ENCODE measurements at regions not wholly inside any gene's neighbourhood (a gene's known extent, or its start where the extent isn't known, plus 50 kb on each side); places are given as distances from the start of the nearest gene placed in this dataset.

DNA sequence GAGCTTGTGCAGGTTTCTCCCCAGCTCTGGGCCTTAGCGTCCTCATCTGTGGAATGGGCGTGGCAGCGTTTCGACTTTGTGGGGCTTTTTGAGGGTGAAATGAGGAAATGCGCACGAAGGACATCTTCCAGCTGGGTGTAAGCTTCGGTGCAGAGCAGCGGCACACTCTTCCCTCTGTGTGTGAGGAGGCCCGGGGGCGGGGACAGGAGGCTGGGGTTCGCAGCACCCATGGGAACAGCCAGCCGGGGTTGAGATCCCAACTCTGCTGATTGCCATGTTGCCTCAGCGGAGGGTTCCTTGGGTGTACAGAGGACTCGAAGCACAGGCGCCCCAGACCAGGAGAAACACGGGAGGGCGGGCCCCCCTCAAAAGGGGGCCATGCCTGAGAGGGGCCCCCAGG, 265.6 kb downstream of the NSG2 start:
- DNase-seq: no peak

- DNase-seq: peak; percentile 38 to 88 (median 73)
These were observed 266.2 kb downstream of the NSG2 start for GRCh38 chr5:174311531-174312269.

DNA sequence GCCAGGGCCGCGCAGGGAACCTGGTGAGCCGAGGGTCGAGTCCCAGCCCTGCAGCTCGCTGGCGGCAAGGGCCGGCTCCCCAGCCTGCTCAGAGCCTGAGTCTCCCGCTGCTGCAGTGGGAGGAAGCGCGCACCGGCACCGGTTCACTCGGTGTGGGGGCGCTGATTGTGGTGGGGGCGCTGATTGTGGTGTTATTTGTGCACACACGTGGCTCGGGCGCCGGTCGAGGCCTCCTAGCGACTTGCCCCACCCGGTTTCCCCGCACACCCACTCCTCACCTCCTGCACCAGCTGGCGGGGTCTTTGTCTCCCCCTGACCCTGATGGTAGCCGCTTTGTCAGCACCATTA, 266.7 kb downstream of the NSG2 start:
- no peak for DNase-seq

GRCh38 chr5:174312641-174313040, 267.1 kb downstream of the NSG2 start:
- no peak for DNase-seq

GRCh38 chr5:174313615-174314014, 268.1 kb downstream of the NSG2 start:
- DNase-seq: no peak

DNA sequence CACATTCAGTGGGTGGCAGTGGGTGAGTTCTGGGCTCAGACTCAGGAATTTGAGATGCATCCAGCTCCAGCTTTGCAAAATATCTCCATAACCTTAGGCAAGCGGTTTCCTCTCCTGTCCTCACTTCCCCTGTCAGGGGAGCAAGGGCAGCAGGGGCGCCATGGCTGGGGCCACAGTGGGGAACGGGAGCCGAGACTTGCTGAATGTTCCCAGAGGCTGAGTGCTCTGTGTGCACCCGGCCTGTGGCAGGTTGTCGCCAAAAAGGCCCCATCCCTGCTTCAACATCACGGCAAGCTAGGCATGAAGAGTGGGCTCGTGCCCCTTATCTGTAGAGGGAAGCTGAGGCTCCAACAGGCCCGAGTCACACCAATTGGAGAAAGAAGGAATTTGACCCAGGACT, 268.8 kb downstream of the NSG2 start:
- no peak for DNase-seq

DNA sequence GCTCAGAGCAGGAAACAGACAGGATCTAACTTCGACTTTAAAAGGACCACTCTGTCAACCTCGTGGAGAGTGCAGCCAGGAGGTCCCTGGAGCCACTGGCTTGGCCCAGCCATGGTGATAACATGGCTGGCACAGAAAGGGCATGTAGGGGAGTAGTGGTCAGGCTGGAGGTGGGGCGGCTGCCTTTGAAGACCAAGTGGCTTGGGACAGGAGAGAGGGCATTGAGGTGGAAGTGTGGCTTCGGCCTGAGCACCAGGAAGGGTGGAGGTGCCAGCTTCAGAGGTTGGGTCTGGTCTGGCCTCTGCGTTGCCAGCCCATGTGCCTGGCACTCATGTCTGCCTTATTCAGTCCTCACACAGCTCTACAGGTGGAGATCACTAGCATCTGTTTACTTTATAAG, 270.0 kb downstream of the NSG2 start:
- no peak for DNase-seq

- DNase-seq: no peak
These were observed 270.4 kb downstream of the NSG2 start for GRCh38 chr5:174315871-174316270.

- no peak for DNase-seq
These were observed 270.8 kb downstream of the NSG2 start for GRCh38 chr5:174316326-174316725.

DNA sequence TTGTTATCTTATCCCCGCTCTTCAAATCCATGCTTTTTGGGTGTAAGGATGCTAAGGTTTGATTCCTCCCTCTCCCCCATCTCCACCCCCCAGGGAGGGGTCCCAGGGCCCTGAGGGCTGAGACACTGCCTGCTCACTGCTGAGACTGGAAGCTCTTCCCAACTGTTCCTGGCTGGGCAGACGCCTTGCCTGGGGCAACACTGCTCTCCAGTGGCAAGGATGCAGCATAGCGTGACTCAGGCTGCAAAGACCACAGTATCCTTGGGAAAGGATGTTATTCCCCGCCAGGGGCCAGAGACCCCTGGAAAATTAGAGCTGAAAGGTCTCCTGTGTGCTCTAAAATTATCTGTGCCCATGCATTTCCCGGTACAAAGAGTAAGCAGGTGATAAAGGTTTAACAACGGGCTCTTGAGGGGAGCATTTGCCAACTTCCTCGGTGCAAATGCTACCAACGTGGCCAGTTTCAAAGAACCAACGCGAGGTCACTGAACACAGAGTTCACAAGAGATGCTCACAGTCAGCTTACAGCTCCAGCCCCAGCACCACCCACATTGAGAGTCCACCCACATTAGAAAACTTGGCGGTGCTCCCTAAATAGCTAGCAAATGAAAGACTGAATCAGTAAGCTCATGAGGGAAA, 271.9 kb downstream of the NSG2 start:
- DNase-seq: peak; percentile 34 to 65 (median 47)

- DNase-seq: no peak
These were observed 273.1 kb downstream of the NSG2 start for GRCh38 chr5:174318578-174318977.

DNA sequence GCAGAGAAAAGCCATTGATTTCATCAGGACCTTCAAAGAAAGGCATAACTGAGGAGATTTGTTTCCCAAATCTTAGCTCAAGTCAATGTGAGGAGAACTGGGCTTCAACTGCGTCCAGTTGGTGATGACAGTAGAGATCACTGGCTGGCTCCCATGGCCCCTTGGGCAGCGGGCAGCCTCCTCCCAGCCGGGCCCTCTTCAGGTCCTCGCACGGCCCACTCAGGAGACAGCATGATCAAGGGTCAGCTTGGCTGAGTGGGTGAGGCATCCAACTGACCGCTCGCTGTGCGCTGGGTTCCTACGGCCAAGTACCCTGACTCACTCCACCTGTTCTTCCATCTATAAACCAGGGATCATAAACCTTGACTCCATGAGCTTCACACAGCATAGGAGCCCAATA, 274.0 kb downstream of the NSG2 start:
- DNase-seq: no peak

DNA sequence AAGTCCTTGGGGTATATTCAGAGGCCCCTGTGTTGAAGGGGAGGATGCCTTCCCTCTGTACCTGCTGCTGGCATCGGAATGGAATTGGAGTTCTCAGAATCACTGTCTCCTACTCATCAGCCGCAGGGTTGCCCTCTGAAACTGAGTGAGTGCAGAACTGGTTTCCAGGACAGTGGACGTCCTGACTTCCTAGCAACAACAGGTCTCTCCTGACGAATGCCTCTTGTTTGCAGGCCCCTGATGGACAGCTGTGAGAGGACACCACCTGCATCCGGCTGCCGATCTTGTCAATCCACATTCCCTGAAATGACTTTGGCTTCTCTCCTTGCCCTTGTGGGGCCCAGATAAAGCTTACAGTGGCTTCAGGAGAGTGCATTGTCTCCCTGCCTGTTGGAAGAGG, 274.5 kb downstream of the NSG2 start:
- DNase-seq: no peak

DNA sequence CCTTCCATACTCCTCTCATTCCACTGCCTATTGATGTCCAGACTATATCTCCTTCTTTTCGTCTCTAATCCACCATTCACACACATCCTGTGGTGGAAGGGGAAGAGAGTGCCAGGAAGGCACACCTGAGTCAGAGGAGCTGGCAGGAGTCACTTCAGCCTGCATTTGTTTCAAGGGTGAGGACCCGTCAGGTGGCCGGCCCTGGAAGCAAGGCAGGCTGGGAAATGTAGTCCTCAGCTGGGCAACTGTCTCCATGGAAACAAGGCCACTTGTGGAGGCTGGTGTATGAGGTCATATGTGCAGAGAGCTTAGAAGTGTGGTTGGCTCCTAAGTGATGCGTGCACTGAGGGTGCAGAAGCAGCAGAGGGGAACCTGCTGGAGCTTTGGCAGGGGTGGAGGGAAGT, 278.4 kb downstream of the NSG2 start:
- no peak for DNase-seq

- DNase-seq: no peak
These were observed 279.2 kb downstream of the NSG2 start for GRCh38 chr5:174324680-174325079.

DNA sequence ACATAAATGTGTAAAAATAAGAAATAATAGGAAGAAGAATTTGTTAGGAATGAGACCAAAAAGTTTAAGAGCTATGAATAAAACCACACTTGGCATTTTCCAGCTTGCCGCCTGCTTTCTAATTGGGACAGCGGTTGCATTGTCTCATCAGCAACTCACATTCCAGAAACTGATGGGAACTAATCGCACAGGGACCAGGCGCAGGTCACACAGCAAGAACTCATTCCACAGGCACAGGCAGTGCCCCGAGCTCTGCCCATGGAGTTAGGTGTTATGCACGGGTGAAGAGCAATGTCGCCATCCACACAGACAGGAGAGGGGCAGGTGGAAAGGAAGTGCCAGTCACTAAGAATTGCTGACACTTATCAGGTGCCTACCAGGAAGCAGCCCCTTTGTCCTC, 279.9 kb downstream of the NSG2 start:
- no peak for DNase-seq

DNA sequence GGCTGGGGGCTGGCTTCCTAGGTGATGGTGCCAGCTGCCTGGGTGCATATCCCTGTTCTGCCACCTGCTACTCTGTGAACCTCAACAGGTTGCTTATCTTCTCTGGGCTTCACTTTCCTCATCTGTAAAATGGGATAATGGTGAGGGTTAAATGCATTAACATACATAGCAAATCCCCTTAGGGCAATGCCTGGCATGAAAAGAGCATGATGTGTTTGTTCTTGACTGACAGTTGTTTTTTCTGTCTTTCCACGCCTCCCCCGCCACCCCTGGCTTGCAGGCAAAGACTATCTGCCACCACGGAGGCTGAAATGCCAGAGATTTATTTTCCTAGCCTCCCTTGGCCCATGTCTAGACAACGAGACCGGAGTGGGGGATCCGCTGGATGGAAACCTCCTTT, 280.5 kb downstream of the NSG2 start:
- DNase-seq: no peak

DNA sequence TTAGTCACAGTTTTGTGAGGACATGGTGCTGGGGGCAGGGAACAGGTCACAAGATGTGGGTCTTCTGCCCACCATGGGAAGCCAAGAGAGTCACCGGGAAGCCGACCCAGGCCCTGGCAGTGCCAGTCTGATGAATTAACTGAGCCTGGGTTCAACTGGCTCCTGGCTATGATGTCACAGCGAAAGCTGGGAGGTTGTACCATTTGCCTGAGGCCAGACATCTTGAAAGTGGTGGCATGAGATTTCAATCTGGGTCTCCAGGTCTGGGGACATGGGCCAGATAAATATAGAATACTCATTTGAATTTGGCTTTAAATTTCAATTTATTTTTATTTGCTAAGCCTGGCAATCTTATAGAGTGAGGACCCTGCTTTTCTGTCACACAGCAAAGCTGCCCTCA, 280.9 kb downstream of the NSG2 start:
- no peak for DNase-seq

DNA sequence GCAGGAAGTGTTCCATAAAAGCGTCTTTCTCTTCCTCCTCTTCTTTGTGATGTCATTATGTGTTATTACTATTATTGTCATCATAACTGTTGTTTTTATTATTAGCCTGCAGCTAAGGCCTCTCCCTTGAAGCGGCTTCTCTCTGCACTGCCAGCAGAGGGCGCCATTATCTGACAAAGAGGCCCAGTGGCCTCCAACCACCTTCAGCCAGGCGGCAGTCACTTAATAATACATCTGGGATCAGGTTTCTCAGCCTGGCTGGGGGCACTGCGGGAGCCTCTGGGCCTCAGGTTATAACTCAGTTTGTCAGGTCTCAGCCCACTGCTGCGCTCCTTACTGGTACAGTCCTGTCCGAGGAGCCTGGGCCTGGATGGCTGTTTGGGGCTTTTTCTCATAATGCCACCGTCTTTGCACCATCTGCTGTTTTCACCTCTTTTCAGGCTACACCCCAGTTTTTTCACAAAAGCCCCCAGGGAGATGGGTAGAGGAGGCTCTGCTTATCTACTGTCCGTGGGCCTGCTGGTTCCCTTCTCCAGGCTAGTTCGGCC, 281.9 kb downstream of the NSG2 start:
- DNase-seq: peak; percentile 32 to 43 (median 35)

DNA sequence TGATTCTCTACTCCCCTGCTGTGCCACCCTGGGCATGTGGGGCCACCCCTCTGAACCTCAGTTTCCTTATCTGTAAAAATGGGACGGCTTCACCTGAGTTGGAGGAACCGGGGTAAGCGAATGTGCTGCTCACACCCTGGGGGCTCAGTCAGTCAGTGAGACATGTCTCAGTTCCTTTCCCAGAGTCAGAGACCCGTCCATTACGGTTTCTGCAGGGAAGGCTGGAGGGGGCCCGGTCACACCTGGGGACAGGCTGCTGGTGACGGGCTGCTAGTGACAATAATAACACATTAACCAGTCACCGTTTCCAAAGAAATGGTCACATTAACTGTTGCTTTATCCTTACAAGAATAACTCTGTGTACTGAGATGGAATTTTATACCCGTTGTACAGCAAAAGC, 282.4 kb downstream of the NSG2 start:
- no peak for DNase-seq

DNA sequence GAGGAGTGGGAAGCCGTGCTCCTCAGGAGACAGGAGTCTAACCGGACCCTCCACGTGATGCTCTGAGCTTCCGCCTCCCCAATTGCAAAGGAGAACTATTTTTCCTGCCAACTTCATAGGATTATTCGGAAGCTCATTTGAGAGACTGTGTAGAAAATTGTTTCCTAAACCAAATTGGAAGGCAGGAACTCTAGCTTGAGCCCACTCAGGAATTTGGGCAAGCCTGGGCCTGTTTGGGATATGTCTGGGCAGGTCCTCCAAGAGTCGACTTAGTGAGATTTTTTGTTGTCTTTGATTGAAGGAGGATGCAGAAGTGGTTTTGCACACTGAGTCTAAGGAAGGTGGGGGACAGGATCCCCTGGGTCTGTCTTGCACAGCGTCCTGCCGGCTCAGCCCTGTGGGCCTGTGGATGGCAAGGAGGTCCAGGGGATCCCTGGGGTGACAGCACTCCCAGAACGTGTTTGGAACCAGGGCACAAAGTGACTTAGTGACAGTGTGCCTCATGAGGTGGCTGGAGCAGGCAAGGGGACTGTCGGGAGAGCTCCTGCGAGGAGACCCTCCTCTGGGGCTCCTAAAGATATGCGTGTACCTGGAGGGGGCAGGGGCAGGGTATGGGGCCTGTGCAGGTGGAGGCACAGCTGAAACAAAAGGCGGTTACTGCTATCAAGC, 283.3 kb downstream of the NSG2 start:
- no peak for DNase-seq

DNA sequence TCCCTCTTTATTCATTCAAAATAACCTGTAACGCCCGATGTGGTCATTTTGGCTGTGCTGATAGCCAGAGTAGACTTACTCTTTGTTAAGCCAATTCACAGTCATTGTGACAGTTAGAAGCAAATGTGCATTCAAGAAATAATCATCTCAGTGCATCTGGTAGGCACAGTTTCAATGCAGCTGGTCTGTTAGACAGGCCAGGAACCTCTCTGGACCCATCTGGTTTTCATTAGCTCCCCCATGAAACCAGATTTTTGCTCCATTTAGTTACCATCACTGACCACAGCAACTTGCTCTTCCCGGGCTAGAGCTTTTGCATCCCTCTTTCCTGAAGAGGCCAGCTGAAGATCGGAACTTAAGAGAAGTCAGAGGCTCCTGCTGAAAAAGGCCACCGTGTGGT, 284.2 kb downstream of the NSG2 start:
- DNase-seq: peak; percentile 23 to 73 (median 66)

All from muscle of back (tissue), 3 donors.